Left ventricle myocardium superior (tissue), 1 donor: ENCODE measurements at regions not wholly inside any gene's neighbourhood (a gene's known extent, or its start where the extent isn't known, plus 50 kb on each side); places are given as distances from the start of the nearest gene placed in this dataset.

ENCODE experiments used
- ATAC-seq: fragments of 200-7000 bp; cut with Tn5 transposase; one replicate; pipeline ENCODE4 v1.9.1; 2020; ENCODE audit warnings: mild to moderate bottlenecking, moderate library complexity
- DNase-seq: peaks from one replicate; pipeline ENCODE4 v3.0.0-alpha.2; 2020
- intact Hi-C: fragments of 100-400 bp; cut with micrococcal nuclease; formaldehyde crosslinking; loops from one replicate; pipeline ENCODE4 v1.11.0; 2022
- donor health status: DM: no; HTN: yes; CAD: no; lungs with severe emphysema.

DNA sequence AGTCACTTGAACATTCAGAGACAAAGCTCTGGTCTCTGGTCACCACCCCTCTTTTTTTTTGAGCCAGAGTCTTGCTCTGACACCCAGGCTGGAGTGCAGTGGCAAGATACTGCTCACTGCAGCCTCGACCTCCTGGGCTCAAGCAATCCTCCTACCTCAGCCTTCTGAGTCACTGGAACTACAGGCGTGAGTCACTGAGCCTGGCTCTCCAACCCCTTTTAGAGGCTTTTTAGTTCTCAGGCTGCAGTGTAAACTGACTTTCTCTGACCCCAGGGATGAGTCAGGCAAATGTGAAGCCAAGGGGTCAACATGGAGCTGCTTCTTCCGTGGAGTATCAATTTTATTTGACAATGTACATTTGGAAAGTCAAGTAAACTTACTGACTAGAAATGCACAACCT is 229.2 kb downstream of the PTTG2 start:
- intact Hi-C loops, result no loop called here
- no peak for DNase-seq
- ATAC-seq, result no peak

DNA sequence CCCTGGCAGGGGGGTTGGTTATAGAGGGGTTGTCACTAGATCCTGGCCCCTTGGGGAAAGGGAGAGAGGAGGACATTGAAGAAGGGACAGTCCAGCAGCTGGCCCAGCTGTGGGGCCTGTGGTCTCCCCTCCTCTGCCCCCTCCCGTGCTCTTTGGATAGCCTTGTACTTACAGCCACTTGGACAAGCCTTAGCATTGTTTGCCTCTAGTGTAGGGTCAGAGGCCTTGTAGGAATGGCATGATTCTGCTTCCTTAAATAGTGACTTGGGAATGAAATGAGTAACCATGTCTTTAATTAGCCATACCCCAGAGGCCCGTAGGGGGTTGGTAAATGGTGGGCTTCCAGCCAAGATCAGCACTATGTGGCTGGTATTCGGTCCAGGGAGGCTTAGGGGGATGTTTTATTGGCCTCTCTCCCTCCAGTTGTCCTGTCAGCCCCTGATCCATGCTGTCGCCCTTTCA is 230.6 kb downstream of the PTTG2 start:
- intact Hi-C loops, result no loop called here
- ATAC-seq (peak; percentile 97), DNase-seq (peak; percentile 60)

- intact Hi-C loops, result no loop called here
- ATAC-seq (no peak), DNase-seq (no peak)
These were observed 232.3 kb downstream of the PTTG2 start for GRCh38 chr4:38192516-38192915.

GRCh38 chr4:38193236-38193863 is 233.2 kb downstream of the PTTG2 start:
- no peak for ATAC-seq
- DNase-seq, result no peak
- intact Hi-C loops, result no loop called here

DNA sequence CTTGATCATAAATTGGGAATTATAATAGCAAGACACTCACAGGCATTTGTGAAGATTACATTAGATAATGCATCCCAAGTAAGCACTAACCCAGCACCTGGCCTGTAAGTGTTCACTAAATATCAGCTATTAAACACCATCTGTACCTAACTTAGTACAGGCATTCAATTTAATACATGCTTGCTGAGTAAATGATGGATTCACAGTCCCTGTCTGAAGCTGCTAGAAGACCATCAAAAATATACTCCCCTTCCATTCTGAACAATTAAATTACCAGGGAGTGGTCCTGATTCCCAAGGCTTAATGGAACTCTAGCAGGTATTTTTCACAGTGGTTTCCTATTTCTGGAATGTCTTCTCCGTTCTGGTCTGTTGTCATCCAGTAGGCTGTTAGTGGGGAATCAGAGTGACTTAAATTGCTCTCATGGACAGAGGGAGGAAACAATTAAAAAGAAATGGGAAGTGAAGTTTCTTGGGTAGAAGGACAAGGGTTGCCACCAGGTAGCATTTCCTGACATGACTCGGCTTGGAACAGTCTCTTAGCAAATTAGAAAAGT is 233.9 kb downstream of the PTTG2 start:
- ATAC-seq (no peak), DNase-seq (no peak)
- intact Hi-C loops, result no loop called here

DNA sequence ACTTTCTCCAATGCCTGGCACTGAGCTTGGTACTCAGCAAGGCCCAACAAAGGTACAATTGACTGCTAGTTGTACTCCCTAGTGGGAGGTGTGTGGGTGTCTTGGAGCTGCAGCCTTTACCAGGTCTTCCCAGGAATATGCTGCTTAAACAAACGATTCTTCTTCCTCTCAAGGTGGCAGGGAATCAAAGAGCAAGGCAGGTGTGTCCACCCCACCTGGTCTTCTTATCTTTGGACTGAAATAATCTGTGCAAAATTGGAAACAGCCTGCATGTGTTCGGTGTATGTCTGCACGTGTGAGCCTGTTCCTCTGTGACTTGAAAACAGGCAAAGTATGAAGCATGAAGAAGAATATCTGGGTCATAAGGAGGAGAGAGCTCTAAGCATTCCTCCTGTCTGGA is 235.3 kb downstream of the PTTG2 start:
- ATAC-seq, result no peak
- intact Hi-C loops, result no loop called here
- no peak for DNase-seq

DNA sequence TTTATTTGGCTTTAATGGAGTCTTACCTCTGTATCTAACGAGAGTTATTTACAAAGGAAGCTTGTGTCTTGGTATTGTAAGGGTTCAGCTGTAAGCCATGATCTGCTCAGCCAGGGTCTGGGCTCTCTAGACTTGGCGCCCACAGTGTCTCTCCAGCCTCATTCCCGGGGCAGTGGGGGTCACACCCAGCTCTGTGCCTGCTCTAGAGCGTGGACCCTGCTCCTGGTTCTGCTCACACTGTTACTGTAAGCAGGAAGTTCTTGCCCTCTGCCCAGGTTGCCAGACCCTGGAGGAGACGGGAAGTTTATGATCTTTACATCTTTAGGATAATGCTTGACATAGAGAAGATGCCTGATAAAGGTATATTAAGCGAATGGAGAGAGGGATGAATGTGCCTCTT is 235.7 kb downstream of the PTTG2 start:
- DNase-seq (no peak), ATAC-seq (no peak)
- intact Hi-C loops, result no loop called here

GRCh38 chr4:38202242-38202641 is 242.0 kb downstream of the PTTG2 start:
- no peak for ATAC-seq
- no peak for DNase-seq
- intact Hi-C loops, result no loop called here

DNA sequence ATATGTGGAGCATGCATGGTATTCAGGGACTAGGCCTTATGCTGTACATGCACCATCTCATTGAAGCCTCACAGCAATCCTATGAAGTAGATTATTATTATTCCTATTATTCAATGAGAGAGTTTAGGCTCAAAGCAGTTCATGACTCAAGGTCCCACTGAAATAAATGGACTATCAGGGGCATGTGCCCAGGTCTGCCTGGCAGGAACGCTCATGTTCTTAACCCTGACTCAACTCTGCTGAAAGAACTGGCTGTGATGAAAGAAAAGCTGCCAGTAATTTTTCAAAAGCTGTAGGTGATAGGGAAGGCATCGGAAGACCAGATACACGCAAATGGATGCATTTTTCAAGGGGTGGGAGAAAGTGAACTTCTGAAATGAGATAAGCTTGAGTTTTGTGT is 243.4 kb downstream of the PTTG2 start:
- peak; percentile 28 for ATAC-seq
- no peak for DNase-seq
- intact Hi-C loops, result no loop called here

DNA sequence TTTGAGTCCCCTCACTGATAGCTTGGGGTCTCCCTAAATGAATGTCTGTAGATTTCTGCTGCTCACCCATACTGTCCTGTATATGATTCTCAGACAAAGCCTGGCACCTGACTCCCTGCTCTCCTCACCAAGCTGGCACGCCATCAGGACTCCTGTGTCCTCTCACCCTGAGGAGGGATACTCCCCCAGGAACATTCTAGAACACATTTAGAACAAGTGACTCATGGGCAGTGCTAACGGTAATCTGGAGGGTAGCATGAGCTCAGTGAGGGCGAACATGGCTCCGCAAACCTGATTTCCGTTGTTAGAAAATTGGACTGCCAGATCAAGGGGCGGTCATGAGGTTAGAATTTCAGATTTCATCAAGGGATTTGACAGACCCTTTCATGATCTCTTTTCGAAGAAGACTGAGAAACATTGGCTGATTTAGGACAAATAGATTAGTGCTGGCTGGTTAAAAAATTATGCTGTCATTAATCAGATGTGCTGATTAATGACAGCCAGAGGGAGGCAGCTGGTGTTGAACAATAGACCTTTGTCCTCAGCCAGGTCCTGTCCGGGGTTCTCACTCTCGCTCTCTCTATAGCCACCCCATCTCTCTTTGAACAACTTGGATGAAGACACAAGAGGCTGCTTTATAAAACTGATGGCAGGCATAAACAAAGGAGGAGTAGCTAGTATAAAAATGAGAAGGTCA is 244.3 kb downstream of the PTTG2 start:
- DNase-seq (no peak), ATAC-seq (no peak)
- intact Hi-C loops, result no loop called here

GRCh38 chr4:38205261-38205660 is 245.1 kb downstream of the PTTG2 start:
- DNase-seq (no peak), ATAC-seq (no peak)
- intact Hi-C loops, result no loop called here

DNA sequence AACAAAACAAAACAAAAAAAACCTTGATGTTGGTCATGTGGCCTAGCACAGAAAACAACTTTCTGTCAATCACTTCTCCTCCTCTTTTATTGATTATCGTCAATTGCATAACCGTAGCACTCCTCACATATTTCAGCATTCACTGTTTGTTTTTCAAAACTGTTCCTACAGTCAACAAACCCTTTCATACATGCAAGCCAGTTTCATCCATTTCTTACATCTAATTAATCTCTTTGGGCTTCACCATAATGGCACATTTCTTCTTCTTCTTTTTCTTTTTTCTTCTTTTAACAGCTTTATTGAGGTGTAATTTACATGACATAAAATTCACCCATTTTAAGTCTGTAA is 246.9 kb downstream of the PTTG2 start:
- intact Hi-C loops, result no loop called here
- ATAC-seq (no peak), DNase-seq (no peak)

DNA sequence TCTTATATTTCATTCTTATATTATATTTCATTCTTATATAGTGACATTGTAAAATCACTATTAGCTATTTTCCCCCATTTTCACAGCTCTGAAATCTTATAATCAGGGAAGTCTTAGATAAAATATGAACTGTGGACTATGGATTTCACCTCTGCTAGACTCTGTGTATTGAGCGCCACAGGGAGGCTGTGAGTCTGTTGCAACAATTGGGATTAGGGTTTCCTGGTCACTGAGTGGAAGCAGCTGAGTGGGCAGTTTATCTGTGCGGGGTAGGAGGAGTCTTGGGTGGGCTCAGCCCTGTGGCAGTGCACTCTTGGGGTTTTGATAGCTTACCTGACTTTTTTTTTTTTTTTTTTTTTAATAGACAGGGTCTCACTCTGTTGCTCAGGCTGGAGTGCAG is 249.5 kb downstream of the PTTG2 start:
- DNase-seq (no peak), ATAC-seq (no peak)
- intact Hi-C loops, result no loop called here

GRCh38 chr4:38210396-38211114 is 250.4 kb downstream of the PTTG2 start:
- peak; percentile 30 for ATAC-seq
- DNase-seq, result no peak
- intact Hi-C loops, result no loop called here

GRCh38 chr4:38211885-38212284 is 251.7 kb downstream of the PTTG2 start:
- DNase-seq (no peak), ATAC-seq (no peak)
- intact Hi-C loops, result no loop called here

GRCh38 chr4:38213083-38213805 is 253.0 kb downstream of the PTTG2 start:
- intact Hi-C loops, result no loop called here
- DNase-seq (no peak), ATAC-seq (no peak)

DNA sequence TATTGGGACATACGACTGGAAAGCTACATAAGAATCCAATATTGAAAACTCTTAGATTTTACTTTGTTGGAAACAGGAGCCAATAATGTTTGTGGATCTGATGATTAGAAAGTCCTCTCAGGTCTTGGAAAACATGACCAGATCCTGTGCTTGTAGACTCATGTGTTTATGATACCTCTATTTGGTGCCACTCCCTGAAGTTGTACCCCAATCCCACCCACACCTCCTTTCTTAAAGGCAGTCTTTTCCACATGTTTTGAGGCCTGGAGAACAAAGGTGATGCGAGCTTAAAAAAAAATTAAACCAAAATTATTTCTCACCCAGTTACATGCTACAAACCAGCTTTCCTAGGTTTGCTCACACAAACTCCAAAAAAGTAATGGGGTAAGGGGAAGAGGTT is 262.7 kb downstream of the PTTG2 start:
- intact Hi-C loops, result no loop called here
- DNase-seq (no peak), ATAC-seq (no peak)

- intact Hi-C loops, result no loop called here
- ATAC-seq (no peak), DNase-seq (no peak)
These were observed 263.1 kb downstream of the PTTG2 start for GRCh38 chr4:38223306-38223705.

DNA sequence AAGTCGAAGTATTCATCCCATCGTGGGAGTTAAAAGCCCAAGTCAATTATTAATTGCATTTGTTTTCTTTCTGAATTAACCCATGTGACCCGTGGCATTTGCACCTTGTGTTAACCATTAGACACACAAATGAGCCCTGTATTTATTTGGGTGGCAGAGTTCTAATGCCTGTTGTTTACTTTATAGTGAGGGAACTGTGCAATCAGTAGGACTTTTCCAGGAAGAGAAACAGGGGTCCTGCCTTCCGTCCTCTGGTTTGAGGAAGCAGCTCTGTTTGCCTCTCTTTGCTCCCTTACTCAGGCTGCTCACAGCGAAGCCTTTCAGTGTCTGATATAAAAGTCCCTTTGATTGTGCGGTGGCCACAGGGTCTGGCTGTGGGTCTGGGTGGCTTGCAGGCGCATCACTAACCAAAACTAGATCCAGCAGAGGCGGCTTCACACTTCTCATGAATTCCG is 263.6 kb downstream of the PTTG2 start:
- intact Hi-C loops, result no loop called here
- peak; percentile 31 for ATAC-seq
- DNase-seq, result no peak

DNA sequence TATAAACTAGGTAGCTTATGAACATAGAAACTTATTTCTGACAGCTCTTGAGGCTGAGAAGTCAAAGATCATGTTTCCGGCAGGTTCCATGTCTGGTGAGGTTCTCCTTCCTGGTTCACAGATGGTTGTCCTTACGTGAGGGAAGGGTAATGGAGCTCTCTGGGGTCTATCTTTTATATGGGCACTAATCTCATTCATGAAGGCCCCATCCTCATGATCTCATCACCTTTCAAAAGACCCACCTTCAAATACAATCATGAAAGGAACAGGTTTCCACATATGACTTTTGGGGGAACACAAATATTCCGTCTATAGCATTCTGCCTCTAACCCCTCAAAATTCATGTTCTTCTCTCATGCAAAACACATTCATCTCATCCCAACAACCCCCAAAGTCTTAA is 264.7 kb downstream of the PTTG2 start:
- DNase-seq, result no peak
- ATAC-seq, result no peak
- intact Hi-C loops, result no loop called here
